ENCODE measurements at regions not wholly inside any gene's neighbourhood (a gene's known extent, or its start where the extent isn't known, plus 50 kb on each side); places are given as distances from the start of the nearest gene placed in this dataset.

- Mint-ChIP-seq H3K27ac (ENCODE audit: unreplicated experiment) (no peak overlapping the region), H3K36me3 (ENCODE audit: low read depth) (no peaks in the 10 kb centered on the region), H3K9me3 (no peaks in the 10 kb centered on the region), H3K4me3 (no peak overlapping the region), H3K27me3 (ENCODE audit: low read depth) (peaks cover 6% of the 10 kb centered on the region), H3K4me1 (peaks cover 8% of the 10 kb centered on the region)
- TF ChIP-seq, protein P1, sequence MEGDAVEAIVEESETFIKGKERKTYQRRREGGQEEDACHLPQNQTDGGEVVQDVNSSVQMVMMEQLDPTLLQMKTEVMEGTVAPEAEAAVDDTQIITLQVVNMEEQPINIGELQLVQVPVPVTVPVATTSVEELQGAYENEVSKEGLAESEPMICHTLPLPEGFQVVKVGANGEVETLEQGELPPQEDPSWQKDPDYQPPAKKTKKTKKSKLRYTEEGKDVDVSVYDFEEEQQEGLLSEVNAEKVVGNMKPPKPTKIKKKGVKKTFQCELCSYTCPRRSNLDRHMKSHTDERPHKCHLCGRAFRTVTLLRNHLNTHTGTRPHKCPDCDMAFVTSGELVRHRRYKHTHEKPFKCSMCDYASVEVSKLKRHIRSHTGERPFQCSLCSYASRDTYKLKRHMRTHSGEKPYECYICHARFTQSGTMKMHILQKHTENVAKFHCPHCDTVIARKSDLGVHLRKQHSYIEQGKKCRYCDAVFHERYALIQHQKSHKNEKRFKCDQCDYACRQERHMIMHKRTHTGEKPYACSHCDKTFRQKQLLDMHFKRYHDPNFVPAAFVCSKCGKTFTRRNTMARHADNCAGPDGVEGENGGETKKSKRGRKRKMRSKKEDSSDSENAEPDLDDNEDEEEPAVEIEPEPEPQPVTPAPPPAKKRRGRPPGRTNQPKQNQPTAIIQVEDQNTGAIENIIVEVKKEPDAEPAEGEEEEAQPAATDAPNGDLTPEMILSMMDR (conservative IDR thresholded peaks at IDR 0.05): no peak
- no peak for DNase-seq (ENCODE audit: low read depth, low spot score)
Observed at GRCh38 chr14:56512521-56512920, 67.1 kb upstream of the TMEM260 start.

- Mint-ChIP-seq H3K9me3 (no peaks in the 10 kb centered on the region), H3K36me3 (ENCODE audit: low read depth) (no peaks in the 10 kb centered on the region), H3K27ac (ENCODE audit: unreplicated experiment) (peak overlapping the region; percentile 29), H3K4me3 (no peak overlapping the region), H3K27me3 (ENCODE audit: low read depth) (peaks cover 17% of the 10 kb centered on the region), H3K4me1 (peaks cover 8% of the 10 kb centered on the region)
- DNase-seq (ENCODE audit: low read depth, low spot score): no peak
- TF ChIP-seq, protein P1 (conservative IDR thresholded peaks at IDR 0.05): no peak
Observed at GRCh38 chr14:56514663-56515371, 64.8 kb upstream of the TMEM260 start.

DNA sequence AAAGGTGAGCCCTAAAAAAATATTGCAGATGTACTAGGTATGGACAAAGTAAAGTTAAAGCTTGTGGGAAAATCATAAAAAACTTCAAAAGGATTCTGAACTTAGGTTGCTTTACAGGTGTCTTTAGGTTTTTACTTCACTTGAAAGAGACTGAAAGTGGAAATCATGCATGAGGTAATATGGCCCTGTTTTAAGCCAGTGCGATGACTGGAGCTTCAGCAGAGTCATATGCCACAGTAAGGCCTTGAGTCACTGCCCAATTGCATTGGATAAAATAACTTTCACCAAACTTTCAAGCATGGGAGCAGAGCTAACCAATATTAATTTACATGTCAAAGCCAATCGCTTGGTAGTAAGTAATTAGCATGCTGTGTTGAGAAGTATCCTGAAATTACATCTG, 63.9 kb upstream of the TMEM260 start:
- Mint-ChIP-seq H3K36me3 (ENCODE audit: low read depth) (no peaks in the 10 kb centered on the region), H3K27me3 (ENCODE audit: low read depth) (peaks cover 17% of the 10 kb centered on the region), H3K27ac (ENCODE audit: unreplicated experiment) (no peak overlapping the region), H3K4me1 (peaks cover 8% of the 10 kb centered on the region), H3K9me3 (peaks cover 2% of the 10 kb centered on the region), H3K4me3 (no peak overlapping the region)
- TF ChIP-seq, protein P1 (conservative IDR thresholded peaks at IDR 0.05): no peak
- DNase-seq (ENCODE audit: low read depth, low spot score): no peak

DNA sequence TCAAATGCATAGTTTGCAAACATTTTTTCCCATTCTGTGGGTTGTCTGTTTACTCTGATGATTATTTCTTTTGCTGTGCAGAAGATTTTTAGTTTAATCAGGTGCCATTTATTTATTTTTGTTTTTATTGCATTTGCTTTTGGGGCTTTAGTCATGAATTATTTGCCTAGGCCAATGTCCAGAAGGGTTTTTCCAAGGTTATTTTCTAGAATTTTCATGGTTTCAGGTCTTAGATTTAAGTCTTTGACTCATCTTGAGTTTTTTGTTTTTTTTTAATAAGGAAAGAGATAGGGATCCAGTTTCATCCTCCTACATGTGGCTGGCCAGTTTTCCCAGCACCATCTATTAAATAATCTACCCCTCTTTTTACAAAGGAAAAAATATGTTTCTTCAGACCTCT, 57.2 kb upstream of the TMEM260 start:
- H3K4me1 Mint-ChIP-seq: no peaks in the 10 kb centered on the region
- no peak for DNase-seq (ENCODE audit: low read depth, low spot score)
- H3K4me3 Mint-ChIP-seq: no peak overlapping the region
- no peaks in the 10 kb centered on the region for H3K36me3 Mint-ChIP-seq (ENCODE audit: low read depth)
- peaks cover 42% of the 10 kb centered on the region for H3K27me3 Mint-ChIP-seq (ENCODE audit: low read depth)
- H3K27ac Mint-ChIP-seq (ENCODE audit: unreplicated experiment): no peak overlapping the region
- TF ChIP-seq, protein P1 (conservative IDR thresholded peaks at IDR 0.05): no peak
- peaks cover 5% of the 10 kb centered on the region for H3K9me3 Mint-ChIP-seq

- Mint-ChIP-seq H3K4me1 (no peaks in the 10 kb centered on the region), H3K36me3 (ENCODE audit: low read depth) (no peaks in the 10 kb centered on the region), H3K27ac (ENCODE audit: unreplicated experiment) (no peak overlapping the region), H3K4me3 (no peak overlapping the region), H3K9me3 (peaks cover 5% of the 10 kb centered on the region), H3K27me3 (ENCODE audit: low read depth) (peaks cover 36% of the 10 kb centered on the region)
- TF ChIP-seq, protein P1 (conservative IDR thresholded peaks at IDR 0.05): no peak
- DNase-seq (ENCODE audit: low read depth, low spot score): no peak
Observed at GRCh38 chr14:56524971-56525677, 54.5 kb upstream of the TMEM260 start.
